GM19238 (cell line): ENCODE measurements at regions not wholly inside any gene's neighbourhood (a gene's known extent, or its start where the extent isn't known, plus 50 kb on each side); places are given as distances from the start of the nearest gene placed in this dataset.

Experiments
- DNase-seq: peaks from one replicate; pipeline ENCODE4 v3.0.0; 2011; ENCODE audit warnings: low spot score; ENCODE audit not compliant: insufficient read length

GRCh38 chr16:80084163-80084562 lies 456.6 kb upstream of the DYNLRB2 start:
- no peak for DNase-seq

- DNase-seq = no peak
These were observed 457.9 kb upstream of the DYNLRB2 start for GRCh38 chr16:80082906-80083305.

- no peak for DNase-seq
These were observed 458.9 kb upstream of the DYNLRB2 start for GRCh38 chr16:80081846-80082245.

- no peak for DNase-seq
These were observed 460.4 kb upstream of the DYNLRB2 start for GRCh38 chr16:80080287-80080851.

- no peak for DNase-seq
These were observed 461.7 kb upstream of the DYNLRB2 start for GRCh38 chr16:80079072-80079471.

GRCh38 chr16:80077696-80078095 lies 463.1 kb upstream of the DYNLRB2 start:
- DNase-seq = no peak

- DNase-seq = no peak
These were observed 466.5 kb upstream of the DYNLRB2 start for GRCh38 chr16:80074329-80074728.

GRCh38 chr16:80071964-80072456 lies 468.8 kb upstream of the DYNLRB2 start:
- DNase-seq = no peak

GRCh38 chr16:80066805-80067580 lies 466.5 kb upstream of the MAF start:
- no peak for DNase-seq

- no peak for DNase-seq
These were observed 465.0 kb upstream of the MAF start for GRCh38 chr16:80065541-80065940.

GRCh38 chr16:80063713-80064069 lies 463.2 kb upstream of the MAF start:
- DNase-seq = no peak

- no peak for DNase-seq
These were observed 462.6 kb upstream of the MAF start for GRCh38 chr16:80063031-80063712.

GRCh38 chr16:80062361-80063030 lies 462.0 kb upstream of the MAF start:
- DNase-seq = no peak

GRCh38 chr16:80060470-80060869 lies 459.9 kb upstream of the MAF start:
- no peak for DNase-seq

- DNase-seq = no peak
These were observed 459.3 kb upstream of the MAF start for GRCh38 chr16:80059836-80060235.

GRCh38 chr16:80058214-80058613 lies 457.7 kb upstream of the MAF start:
- no peak for DNase-seq

- no peak for DNase-seq
These were observed 455.8 kb upstream of the MAF start for GRCh38 chr16:80056324-80056723.

- no peak for DNase-seq
These were observed 455.3 kb upstream of the MAF start for GRCh38 chr16:80055831-80056230.

- DNase-seq = no peak
These were observed 454.1 kb upstream of the MAF start for GRCh38 chr16:80054647-80055046.

- DNase-seq = no peak
These were observed 450.5 kb upstream of the MAF start for GRCh38 chr16:80051040-80051439.

- no peak for DNase-seq
These were observed 447.7 kb upstream of the MAF start for GRCh38 chr16:80048250-80048649.

- no peak for DNase-seq
These were observed 447.3 kb upstream of the MAF start for GRCh38 chr16:80047842-80048241.
